PC-9 (cell line): ENCODE measurements at regions not wholly inside any gene's neighbourhood (a gene's known extent, or its start where the extent isn't known, plus 50 kb on each side); places are given as distances from the start of the nearest gene placed in this dataset.

Source experiments
- CTCF ChIP-seq: fragments of 200-600 bp; sonication (generic); conservative IDR thresholded peaks from 2 replicates; pipeline ENCODE4 v1.6.1; 2017; ENCODE audit warnings: mixed run types, antibody characterized with exemption, mild to moderate bottlenecking, moderate library complexity
- EZH2 ChIP-seq: fragments of 200-600 bp; sonication (generic); IDR thresholded peaks from 2 replicates; pipeline ENCODE4 v1.8.0; 2017; ENCODE audit warnings: antibody characterized with exemption, low read depth

- TF ChIP-seq CTCF (no peak), EZH2 (no peak)
Observed at GRCh38 chr2:133658020-133658903, 90.0 kb upstream of the NCKAP5 start.
